ENCODE measurements at regions not wholly inside any gene's neighbourhood (a gene's known extent, or its start where the extent isn't known, plus 50 kb on each side); places are given as distances from the start of the nearest gene placed in this dataset.

DNA sequence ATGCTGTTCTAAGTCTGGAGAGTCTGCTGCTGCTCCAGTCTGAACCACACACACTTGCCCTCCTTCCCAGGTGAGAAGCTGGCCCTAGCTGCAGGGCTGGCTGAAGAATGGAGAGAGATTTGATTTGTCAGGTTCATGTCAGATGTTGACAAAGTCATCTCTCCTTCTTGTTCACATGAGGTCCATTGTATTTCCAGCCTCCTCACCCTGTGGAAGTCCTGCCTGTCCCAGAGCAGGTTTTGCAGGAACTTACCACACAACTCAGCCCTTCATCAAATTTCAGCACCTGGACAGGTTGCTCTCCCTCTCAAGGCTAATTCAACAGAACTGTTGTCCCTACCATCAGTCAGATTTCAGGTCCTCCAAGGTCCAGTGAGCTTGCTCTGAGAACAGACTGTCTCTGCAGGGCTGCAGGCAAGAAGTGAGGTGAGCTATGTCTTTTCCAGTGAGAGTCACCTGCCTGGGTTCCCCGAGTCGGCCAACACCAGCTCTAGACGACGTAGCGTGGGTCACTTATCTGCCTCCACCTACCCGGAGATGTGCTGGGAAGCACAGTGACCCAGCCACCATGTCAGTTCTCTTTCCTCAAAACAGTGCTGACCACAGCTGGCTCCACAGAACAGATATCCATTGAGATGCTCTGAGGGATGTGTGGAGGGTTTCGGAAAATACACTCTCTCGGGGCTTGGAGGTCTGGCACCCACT is 58.0 kb upstream of the CD93 start:
- no peak overlapping the region for H3K9ac ChIP-seq (replicated peaks; ENCODE audit: extremely low read depth, insufficient read depth, low read length)
- BruUV-seq (replicated peaks): no TSS peak
- TF ChIP-seq MYC (IDR thresholded peaks at IDR 0.05; ENCODE audit: low read depth, low read length) (no peak), GATA2 (IDR thresholded peaks at IDR 0.05; ENCODE audit: insufficient read depth, insufficient read length, low read depth, low read length) (no peak), JUN (IDR thresholded peaks at IDR 0.05; ENCODE audit: borderline replicate concordance, insufficient read depth, insufficient read length, low read depth) (no peak), FOS (IDR thresholded peaks at IDR 0.05; ENCODE audit: borderline replicate concordance, insufficient read depth, low read length) (no peak), EZH2 (IDR thresholded peaks at IDR 0.05; ENCODE audit: borderline replicate concordance, low read depth, low read length, severe bottlenecking) (no peak), POLR2AphosphoS5 (IDR thresholded peaks at IDR 0.05; ENCODE audit: insufficient read depth, low read depth, low read length) (no peak), POLR2A (IDR thresholded peaks at IDR 0.05; ENCODE audit: low read depth, low read length) (no peak)
- TF ChIP-seq, protein P1, sequence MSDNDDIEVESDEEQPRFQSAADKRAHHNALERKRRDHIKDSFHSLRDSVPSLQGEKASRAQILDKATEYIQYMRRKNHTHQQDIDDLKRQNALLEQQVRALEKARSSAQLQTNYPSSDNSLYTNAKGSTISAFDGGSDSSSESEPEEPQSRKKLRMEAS (IDR thresholded peaks at IDR 0.05; ENCODE audit: insufficient read depth, insufficient read length): no peak
- TF ChIP-seq, protein P2, sequence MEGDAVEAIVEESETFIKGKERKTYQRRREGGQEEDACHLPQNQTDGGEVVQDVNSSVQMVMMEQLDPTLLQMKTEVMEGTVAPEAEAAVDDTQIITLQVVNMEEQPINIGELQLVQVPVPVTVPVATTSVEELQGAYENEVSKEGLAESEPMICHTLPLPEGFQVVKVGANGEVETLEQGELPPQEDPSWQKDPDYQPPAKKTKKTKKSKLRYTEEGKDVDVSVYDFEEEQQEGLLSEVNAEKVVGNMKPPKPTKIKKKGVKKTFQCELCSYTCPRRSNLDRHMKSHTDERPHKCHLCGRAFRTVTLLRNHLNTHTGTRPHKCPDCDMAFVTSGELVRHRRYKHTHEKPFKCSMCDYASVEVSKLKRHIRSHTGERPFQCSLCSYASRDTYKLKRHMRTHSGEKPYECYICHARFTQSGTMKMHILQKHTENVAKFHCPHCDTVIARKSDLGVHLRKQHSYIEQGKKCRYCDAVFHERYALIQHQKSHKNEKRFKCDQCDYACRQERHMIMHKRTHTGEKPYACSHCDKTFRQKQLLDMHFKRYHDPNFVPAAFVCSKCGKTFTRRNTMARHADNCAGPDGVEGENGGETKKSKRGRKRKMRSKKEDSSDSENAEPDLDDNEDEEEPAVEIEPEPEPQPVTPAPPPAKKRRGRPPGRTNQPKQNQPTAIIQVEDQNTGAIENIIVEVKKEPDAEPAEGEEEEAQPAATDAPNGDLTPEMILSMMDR (IDR thresholded peaks at IDR 0.05; ENCODE audit: extremely low read depth in 1 of 2, insufficient read depth in 1 of 2, low read depth in 1 of 2, low read length in 2 of 2): no peak
- dilution Hi-C loops (cut with MboI; ENCODE audit: extremely low pct_ligation_motif_present, low sequenced_read_pairs) (no loop called here), intact Hi-C loops (cut with micrococcal nuclease) (no loop called here)
- FAIRE-seq: no peak
- no peaks in the 10 kb centered on the region for H3K36me3 ChIP-seq (ENCODE audit: control insufficient read depth in 2 of 2, extremely low read depth in 1 of 2, insufficient read depth in 2 of 2, low read length in 2 of 2)
- H3K9me1 ChIP-seq (replicated peaks; ENCODE audit: control insufficient read depth, extremely low read depth, insufficient read depth, low read length): no peaks in the 10 kb centered on the region
- peak overlapping the region; percentile 88 for H3K27ac ChIP-seq (ENCODE audit: insufficient read depth, low read depth, low read length)
- no peak overlapping the region for H3K4me3 ChIP-seq (replicated peaks in 1 of 3; ENCODE audit: insufficient read depth in 1 of 3, low read depth in 1 of 3, low read length in 3 of 3)
- DNase-seq (ENCODE audit: low read depth, low spot score): no peak
- H3K9me3 ChIP-seq (replicated peaks; ENCODE audit: control insufficient read depth, insufficient read depth, low read length): no peaks in the 10 kb centered on the region
- no peak overlapping the region for H2AFZ ChIP-seq (ENCODE audit: low read depth, low read length)
- no peaks in the 10 kb centered on the region for H4K20me1 ChIP-seq (replicated peaks; ENCODE audit: control insufficient read depth, extremely low read depth, insufficient read depth, low read length)
- H3K79me2 ChIP-seq (ENCODE audit: control insufficient read depth, insufficient read depth, low read length): no peaks in the 10 kb centered on the region
- peaks cover 88% of the 10 kb centered on the region for H3K4me1 ChIP-seq (ENCODE audit: control insufficient read depth, extremely low read depth, insufficient read depth, low read length)
- ChIA-PET POLR2A (interaction anchor here (2.4 kb wide), 1 partner anchor 58 kb away, joined by 8 read pairs; the partner anchor contains the start of gene CD93), CTCF (interaction anchor here (1.0 to 4.4 kb wide), 16 partner anchors 12 to 197 kb away, joined by 3 to 26 read pairs (median 6); partner anchors contain the start of gene CD93)
- no peak overlapping the region for H3K4me2 ChIP-seq (ENCODE audit: insufficient read depth, low read length)
- no peaks in the 10 kb centered on the region for H3K27me3 ChIP-seq (ENCODE audit: control insufficient read depth in 2 of 2, insufficient read depth in 2 of 2, low read length in 2 of 2)

Data from endothelial cell of umbilical vein (primary cell).